Colonic mucosa (tissue), 4 donors: ENCODE measurements at regions not wholly inside any gene's neighbourhood (a gene's known extent, or its start where the extent isn't known, plus 50 kb on each side); places are given as distances from the start of the nearest gene placed in this dataset.

Experiments
- DNase-seq: peaks from one replicate; pipeline ENCODE4 v3.0.0-alpha.2; 2020
- H3K27ac ChIP-seq: fragments of 200-600 bp; one replicate; pipeline ENCODE4 v1.8.0; 2021
- H3K27me3 ChIP-seq: fragments of 200-600 bp; one replicate; pipeline ENCODE4 v1.8.0; 2021
- H3K36me3 ChIP-seq: fragments of 200-600 bp; one replicate; pipeline ENCODE4 v1.8.0; 2021
- H3K4me1 ChIP-seq: fragments of 200-600 bp; one replicate; pipeline ENCODE4 v1.8.0; 2021; ENCODE audit warnings: mild to moderate bottlenecking
- H3K4me3 ChIP-seq: fragments of 200-600 bp; one replicate; pipeline ENCODE4 v1.8.0; 2021
- H3K9ac ChIP-seq, 2 donors: one replicate each; pipeline ENCODE4 v1.7.0; 2013; ENCODE audit warnings: control low read depth in 2 of 2, low read depth in 2 of 2, low read length in 2 of 2
- H3K9me3 ChIP-seq: fragments of 200-600 bp; one replicate; pipeline ENCODE4 v1.8.0; 2021
- intact Hi-C: fragments of 100-400 bp; cut with DNase I; formaldehyde crosslinking; loops from one replicate; pipeline ENCODE4 v1.14.1; 2022
- TF ChIP-seq, protein P1 (sequence below): fragments of 200-600 bp; IDR thresholded peaks from one replicate; pipeline ENCODE4 v1.8.0; 2022; ENCODE audit warnings: antibody characterized with exemption, mild to moderate bottlenecking
- donor health status: healthy.
- donor health status: DM: no; HTN: no; CAD: no.
- donor health status: DM: no; HTN: no; CAD: no.

DNA sequence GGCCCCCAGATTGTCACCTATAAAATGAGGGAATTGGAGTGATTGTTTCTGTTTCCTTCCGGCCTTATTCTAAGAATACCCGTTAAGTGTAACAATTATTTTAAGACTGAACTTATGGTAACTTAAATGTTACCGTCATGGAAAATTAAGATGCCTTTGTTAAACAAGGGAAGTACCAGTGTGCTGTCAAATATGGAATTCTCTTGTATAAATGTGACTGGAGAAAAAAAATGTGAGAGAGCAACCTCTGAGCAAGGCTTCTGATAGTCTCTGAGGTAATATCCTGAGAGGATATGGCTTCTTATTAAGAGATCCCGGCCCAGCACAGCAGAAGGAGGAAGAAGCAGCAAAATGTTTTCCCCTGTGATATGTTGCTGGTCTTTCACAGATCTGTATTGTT, 480.7 kb upstream of the ADAMTS9 start:
- TF ChIP-seq, protein P1, sequence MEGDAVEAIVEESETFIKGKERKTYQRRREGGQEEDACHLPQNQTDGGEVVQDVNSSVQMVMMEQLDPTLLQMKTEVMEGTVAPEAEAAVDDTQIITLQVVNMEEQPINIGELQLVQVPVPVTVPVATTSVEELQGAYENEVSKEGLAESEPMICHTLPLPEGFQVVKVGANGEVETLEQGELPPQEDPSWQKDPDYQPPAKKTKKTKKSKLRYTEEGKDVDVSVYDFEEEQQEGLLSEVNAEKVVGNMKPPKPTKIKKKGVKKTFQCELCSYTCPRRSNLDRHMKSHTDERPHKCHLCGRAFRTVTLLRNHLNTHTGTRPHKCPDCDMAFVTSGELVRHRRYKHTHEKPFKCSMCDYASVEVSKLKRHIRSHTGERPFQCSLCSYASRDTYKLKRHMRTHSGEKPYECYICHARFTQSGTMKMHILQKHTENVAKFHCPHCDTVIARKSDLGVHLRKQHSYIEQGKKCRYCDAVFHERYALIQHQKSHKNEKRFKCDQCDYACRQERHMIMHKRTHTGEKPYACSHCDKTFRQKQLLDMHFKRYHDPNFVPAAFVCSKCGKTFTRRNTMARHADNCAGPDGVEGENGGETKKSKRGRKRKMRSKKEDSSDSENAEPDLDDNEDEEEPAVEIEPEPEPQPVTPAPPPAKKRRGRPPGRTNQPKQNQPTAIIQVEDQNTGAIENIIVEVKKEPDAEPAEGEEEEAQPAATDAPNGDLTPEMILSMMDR = no peak
- no peak for DNase-seq
- H3K27ac ChIP-seq = no peak overlapping the region
- intact Hi-C loops = no loop called here
- no peaks in the 10 kb centered on the region for H3K27me3 ChIP-seq
- no peaks in the 10 kb centered on the region for H3K9me3 ChIP-seq
- no peaks in the 10 kb centered on the region for H3K36me3 ChIP-seq
- H3K4me1 ChIP-seq = no peaks in the 10 kb centered on the region
- no peak overlapping the region for H3K4me3 ChIP-seq
- no peak overlapping the region for H3K9ac ChIP-seq

DNA sequence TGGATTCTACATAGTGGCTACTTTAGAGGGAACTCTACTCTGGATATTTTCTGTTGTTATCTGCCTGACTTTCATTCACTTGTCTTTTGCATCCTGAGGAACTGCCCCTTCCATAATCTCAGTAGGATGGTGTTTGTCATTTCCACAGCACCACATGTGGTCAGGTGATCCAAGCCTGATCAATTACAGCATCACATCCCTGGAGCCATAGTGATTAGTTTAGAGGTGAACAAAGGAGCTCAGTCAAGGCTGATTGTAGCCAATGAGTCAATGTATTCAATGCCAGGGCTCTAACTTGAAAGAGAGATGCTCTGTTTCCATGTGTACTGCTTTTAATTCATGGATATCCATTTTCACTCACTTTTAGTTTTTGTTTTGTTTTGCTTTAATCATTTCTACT, 478.7 kb upstream of the ADAMTS9 start:
- Histone ChIP-seq H3K9me3 (no peaks in the 10 kb centered on the region), H3K9ac (no peak overlapping the region), H3K27me3 (no peaks in the 10 kb centered on the region), H3K27ac (no peak overlapping the region), H3K4me3 (no peak overlapping the region), H3K36me3 (no peaks in the 10 kb centered on the region), H3K4me1 (no peaks in the 10 kb centered on the region)
- TF ChIP-seq, protein P1 = no peak
- no peak for DNase-seq
- intact Hi-C loops = no loop called here

DNA sequence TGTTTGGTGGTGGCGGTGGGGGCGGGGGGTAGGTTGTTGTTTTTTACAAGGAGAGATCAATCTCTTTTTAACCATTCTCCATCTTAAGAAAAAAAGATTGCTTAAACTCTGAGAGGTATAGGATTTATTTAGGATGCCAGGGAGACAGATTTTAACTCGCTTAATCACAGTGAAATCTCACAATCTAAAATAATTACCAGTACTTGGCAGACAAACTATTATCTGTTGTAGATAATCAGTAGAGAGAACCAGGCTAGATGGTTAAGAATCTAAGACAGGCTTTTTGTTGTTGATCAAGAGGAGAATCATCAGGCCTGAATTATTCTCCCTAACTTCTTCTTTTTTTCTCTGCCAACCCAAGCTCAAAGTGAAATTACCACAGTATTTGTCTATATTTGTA, 470.2 kb upstream of the ADAMTS9 start:
- DNase-seq = no peak
- H3K9me3 ChIP-seq = no peaks in the 10 kb centered on the region
- no peak overlapping the region for H3K4me3 ChIP-seq
- H3K27ac ChIP-seq = no peak overlapping the region
- H3K27me3 ChIP-seq = no peaks in the 10 kb centered on the region
- H3K36me3 ChIP-seq = no peaks in the 10 kb centered on the region
- no peaks in the 10 kb centered on the region for H3K4me1 ChIP-seq
- no peak overlapping the region for H3K9ac ChIP-seq
- intact Hi-C loops = no loop called here
- TF ChIP-seq, protein P1 = no peak

DNA sequence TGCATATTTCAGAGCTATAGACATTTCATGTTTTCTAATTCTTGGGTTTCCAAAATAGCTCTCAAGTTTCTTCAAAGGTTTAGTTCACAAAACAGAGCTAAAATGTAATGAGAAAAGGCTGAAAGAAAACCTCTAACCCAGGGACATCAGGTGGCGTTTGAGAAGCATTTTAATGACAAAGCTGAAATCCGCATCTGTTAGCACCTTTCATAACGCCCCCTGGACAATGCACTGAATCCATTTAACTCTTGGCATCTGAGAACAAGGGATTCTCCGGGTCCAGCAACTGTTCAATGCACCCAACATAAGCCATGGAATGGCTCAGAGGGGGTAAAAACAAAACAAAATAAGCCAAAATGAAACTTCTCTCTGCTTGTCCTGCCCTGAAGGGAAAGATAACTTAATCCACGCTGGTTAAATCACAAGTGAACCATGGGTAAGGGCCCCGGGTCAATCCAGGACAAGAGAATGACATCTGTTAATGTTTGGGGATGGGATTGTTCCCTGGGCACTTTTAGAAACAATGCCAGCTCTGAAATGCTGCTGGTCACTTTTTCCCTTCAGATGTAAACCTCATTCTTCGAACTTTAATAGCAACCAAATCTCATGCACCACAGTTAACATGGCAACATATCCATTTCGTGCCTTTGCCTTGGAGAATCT, 466.2 kb upstream of the ADAMTS9 start:
- Histone ChIP-seq H3K27ac (no peak overlapping the region), H3K36me3 (no peaks in the 10 kb centered on the region), H3K9ac (no peak overlapping the region), H3K27me3 (no peaks in the 10 kb centered on the region), H3K9me3 (no peaks in the 10 kb centered on the region), H3K4me3 (no peak overlapping the region), H3K4me1 (no peaks in the 10 kb centered on the region)
- DNase-seq = no peak
- TF ChIP-seq, protein P1 = no peak
- intact Hi-C loops = no loop called here

DNA sequence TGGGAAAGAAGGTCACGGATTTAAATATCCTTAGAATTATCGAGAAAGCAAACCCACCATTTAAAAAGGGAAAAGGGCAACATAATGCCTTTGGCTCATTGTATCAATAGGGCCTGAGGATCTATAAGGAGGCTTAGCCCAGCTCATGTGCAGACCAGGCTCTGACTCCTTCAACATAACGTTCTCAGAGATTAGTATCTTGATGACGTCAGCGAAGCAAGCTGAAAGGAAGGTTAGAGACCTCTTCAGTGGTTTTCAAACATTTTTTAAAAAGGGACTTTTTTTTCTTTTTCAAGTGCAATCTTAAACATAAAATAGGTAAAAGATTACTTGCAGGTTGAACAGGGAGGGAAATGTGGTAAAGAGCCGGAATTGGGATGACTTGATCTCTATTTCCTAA, 463.9 kb upstream of the ADAMTS9 start:
- Histone ChIP-seq H3K9me3 (no peaks in the 10 kb centered on the region), H3K4me1 (no peaks in the 10 kb centered on the region), H3K9ac (no peak overlapping the region), H3K27ac (no peak overlapping the region), H3K36me3 (no peaks in the 10 kb centered on the region), H3K27me3 (no peaks in the 10 kb centered on the region), H3K4me3 (no peak overlapping the region)
- intact Hi-C loops = no loop called here
- TF ChIP-seq, protein P1 = no peak
- DNase-seq = no peak
